ENCODE measurements at regions not wholly inside any gene's neighbourhood (a gene's known extent, or its start where the extent isn't known, plus 50 kb on each side); places are given as distances from the start of the nearest gene placed in this dataset.

DNA sequence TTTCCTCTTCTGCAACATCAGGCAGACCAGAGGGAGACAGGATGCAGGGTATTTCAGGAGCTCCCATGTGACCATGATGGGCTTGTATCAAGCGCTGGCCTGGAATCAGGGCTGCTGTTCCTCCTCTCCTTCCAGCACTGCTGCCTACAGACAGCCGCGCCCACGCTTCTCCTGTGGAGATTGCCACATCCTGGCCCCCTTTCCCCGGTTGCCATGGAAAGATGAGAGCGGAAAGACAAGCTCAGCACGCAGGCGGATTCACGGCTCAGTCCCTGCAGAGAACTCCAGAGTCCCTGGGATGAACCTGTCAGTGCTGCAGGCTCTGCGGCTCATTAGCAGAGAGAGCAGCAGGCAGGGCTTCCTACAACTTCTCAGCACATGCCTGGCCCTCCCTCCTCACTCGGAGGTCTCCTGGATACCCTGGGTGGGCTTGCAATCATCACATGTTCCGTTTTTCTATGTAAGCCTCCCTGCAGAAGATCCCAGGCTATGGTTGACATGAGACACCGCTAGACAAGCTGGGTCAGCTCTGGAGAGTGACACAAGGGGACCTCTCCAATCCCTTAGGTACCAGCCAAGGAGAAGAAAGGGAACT lies 497.8 kb upstream of the MYT1L start:
- DNase-seq (ENCODE audit: low spot score) = peak; percentile 30

DNA sequence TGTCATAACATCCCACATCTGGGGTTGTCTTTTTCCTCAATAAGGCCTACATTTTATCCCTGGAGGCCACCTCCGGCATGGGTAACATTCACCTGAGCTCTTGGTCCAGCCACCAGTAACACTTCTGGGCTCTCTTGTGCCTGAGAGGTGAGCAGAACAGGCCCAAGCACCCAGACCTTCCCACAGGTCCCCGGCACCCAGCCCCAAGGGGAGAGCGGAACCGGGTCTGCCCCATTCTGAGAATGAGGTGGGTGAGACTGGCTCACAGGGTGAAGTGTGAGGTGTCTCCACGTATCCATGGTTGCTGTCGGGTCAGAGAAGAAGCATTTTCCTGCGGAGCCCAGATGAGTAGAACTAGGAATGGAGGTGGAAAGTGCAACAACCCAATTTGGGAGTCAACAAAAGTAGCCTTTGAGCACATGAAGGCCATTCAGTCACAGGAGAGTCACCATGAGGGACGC lies 496.7 kb upstream of the MYT1L start:
- DNase-seq (ENCODE audit: low spot score) = peak; percentile 38

DNA sequence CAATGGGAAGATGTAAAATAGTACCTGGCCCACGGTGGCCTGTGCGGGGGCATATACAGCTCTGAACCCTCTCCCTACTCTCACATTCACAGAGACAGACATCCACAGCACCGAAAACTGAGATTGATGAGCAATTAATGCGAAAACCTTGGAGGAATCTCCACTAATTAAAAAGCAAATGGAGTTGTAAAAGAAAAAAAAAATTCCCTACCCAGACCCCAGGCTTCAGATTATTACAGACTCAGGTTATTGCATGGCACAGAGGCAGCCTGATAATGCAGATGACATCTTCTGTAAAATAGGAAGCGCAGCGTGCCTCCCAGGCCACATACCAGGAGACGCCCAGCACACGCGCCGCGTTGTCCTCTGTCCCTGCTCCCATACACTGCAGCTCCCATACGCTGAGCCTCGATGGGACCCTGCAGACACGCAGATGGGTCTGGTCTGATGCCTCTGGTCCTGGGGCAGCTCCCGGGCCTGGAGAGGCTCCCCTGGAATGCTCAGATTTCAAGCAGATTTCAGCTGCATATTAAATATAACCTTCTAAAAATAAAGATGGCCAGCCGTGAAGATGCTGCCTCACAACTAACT lies 496.1 kb upstream of the MYT1L start:
- DNase-seq (ENCODE audit: low spot score) = peak; percentile 24

DNA sequence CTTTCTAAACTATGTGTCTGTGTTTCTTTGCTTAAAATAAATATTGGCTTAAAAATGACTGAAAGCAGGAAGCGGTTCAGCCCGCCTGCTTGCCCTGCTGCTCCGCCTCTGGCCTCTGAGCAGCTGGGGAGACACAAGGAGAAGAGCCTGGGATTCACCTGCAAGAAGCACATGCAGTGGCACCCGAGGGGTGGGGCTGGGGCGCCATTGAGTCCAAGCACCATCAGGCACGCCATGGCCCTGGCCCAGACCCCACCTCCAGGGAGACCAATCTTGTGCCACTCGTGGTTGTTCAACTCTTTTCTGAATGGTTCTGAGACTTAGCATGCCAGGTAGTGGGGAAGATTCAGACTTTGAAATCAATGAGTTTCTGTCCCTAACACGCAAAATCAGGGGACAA lies 495.5 kb upstream of the MYT1L start:
- DNase-seq (ENCODE audit: low spot score) = no peak

DNA sequence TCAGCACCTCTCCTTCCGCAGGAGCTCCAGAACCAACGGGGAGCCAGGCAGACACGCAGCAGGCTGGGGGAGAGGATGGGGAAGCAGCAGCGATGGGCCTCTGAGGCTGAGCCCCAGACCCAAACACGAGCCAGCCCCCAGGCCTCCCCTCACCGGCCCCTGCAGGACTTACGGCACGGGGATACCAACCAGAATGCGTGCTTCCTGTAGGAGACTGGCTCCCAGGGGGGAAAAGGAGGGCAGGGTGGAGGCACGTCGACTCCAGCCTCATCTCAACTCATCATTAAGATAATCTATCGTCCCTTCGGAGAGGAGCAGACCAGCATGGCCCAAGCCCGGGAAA lies 495.1 kb upstream of the MYT1L start:
- peak; percentile 19 for DNase-seq (ENCODE audit: low spot score)

DNA sequence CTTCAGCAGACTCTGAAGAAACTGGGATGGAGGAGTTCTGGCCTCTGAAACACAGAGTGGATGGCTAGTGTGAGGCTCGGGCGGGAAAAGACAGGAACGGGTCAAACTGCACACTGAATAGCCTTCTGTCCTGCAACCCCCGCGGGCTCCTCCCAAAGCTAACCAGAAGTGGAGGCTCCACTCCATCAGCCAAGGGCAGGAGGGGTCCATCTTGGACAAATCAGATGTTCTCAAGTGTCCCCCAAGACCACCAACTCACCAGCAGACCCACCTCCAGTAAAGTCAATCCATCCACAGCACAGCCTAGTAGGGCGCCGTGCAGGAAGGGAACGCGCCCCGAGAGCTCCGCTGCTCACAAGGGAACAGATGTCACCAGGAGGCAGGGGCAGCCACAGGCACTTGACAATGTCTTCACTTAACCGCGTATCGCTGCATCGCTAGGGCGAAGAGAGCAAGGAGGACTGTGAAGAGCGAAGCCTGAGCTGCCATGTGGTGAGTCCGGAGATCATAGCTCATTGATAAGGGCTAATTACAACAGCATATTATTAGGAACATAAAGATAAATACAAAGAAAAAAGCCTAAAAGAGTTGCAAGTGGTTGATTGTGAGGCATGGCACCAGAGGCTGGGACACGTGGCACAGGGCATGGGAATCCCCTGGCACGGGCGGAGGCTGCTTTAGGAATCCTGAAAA lies 494.6 kb upstream of the MYT1L start:
- peak; percentile 18 for DNase-seq (ENCODE audit: low spot score)

DNA sequence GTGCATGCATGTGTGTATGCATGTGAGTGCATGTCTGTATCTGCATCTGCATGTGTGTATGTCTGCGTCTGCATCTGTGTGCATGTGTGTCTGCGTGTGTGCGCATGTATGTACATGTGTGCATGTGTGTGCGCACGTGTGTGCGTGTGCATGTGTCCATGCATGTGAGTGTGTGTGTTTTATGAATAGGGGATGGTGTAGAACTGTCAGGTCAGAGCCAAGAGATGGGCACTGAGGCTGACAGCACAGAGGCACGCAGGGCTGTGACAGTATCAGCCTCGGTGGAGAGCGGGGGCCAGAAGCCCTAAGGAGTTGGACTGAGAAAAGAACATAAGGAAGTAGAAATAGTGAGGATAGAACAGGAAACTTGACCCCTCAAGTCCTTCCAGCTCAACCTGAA lies 494.0 kb upstream of the MYT1L start:
- DNase-seq (ENCODE audit: low spot score) = peak; percentile 12

DNA sequence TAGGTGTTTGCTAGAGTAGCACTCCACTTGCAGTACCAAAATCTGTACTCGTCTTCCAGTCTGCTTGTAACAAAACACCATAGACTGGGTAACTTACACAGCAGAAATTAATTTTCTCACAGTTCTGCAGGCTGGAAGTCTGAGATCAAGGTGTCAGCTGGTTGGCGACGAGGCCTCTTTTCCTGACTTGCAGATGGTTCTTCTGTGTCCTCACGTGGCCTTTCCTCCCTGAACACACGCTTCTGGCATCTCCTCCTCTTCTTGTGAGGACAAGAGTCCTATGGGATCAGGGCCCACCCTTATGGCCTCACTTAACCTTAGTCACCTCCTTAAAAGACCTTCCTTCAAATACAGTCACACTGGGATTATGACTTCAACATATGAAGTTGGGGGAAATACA lies 493.5 kb upstream of the MYT1L start:
- DNase-seq (ENCODE audit: low spot score) = peak; percentile 12

DNA sequence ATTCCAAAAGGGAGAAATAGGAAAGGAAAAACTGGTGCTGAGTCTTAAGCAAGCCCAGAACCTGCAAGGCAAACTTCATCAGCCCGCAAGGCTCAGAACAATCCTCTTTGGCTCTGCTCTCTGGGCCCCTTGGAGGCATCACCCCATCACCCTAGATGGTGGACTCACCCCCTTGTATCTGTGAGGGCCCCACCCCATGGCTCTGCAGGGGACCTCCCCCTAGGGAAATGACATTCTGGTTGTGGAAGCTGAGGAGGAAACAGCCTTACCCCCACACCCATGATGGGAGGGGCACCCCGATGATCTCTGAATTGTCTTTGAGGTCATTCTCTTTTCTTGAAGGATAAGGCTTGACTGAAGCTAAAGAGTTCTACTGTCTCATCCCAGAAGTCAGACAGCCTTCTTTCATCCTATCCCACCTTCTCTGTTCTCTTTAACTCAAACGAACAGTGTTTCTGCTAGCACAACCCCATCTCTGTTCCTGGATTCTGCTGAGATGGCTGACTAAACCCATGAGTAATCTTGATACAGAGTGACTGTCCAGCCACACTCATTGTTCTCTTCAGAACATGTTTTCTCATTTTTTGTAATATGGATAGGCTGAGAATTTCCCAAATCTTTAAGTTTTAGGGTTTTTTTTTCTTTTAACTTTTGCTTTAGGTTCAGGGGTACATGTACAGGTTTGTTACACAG lies 492.1 kb upstream of the MYT1L start:
- DNase-seq (ENCODE audit: low spot score) = no peak

DNA sequence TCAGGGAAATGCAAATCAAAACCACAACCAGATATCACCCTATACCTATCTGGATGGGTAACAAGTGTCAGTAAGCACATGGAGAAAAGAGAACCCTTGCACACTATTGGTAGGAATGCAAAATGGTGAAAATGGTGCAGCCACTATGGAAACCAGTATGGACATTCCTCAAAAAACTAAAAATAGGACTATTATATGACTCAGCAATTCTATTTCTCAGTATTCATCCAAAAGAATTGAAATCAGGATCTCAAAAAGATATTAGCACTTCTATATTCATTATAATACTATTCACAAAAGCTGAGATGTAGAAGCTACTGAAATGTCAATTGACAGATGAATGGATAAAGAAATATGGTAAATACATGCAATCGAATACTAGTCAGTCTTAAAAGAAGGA lies 491.1 kb upstream of the MYT1L start:
- DNase-seq (ENCODE audit: low spot score) = no peak

DNA sequence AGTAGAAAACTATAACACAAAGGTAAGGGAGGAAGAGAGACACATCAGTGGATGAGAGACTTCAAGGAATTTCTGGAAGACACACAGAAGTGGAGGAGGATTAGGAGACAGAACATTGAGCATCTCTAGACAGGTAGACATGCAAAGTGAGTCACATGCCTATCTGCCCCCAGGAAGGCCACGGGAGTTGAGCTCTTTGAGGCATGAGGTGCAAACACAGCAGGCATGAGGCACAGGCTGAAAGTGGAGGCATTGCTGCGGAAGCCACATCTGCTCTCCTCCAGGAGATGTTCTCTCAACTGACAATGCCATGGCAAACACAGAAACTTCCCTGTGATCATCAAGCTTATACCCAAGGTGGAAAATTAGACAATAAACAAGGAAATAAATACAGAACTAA lies 481.6 kb upstream of the MYT1L start:
- DNase-seq (ENCODE audit: low spot score) = no peak

DNA sequence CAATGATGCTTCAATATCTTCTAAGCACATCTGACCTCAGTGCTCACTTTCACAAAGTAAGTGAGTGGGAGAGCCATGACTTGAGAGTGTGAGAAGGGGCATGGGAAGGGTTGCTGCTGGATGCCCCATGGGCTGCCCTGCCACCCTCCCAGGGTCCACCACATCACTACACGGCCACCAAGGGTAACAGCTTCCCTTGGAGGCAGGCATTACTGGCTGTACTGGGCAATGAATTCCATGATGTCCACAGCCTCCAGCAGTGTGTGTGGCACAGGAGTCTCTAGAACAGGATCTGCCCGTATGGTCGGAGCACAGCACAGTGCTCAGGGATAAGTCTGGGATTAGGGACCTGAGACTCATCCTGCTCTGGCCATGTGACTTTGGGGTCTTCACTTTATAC lies 481.0 kb upstream of the MYT1L start:
- peak; percentile 20 for DNase-seq (ENCODE audit: low spot score)

DNA sequence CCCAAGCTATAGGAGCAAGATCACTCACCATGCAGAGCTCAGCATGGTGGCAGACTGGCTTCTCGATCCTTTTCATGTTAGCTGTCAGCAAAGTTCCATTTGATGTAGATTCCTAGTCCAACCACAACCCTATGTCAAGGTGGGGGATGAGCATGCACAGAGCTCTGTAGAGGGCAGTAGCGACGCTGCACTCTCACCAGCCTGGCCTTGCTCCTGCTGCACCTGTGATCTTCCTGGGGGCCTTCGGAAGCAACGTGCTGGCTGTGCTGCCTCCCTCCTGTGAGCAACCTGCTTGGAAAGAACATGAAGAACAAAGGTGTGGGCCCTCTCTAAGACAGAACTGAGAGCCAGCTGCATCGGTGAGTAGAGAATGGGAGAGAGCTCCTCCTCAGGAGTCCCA lies 479.4 kb upstream of the MYT1L start:
- no peak for DNase-seq (ENCODE audit: low spot score)

DNA sequence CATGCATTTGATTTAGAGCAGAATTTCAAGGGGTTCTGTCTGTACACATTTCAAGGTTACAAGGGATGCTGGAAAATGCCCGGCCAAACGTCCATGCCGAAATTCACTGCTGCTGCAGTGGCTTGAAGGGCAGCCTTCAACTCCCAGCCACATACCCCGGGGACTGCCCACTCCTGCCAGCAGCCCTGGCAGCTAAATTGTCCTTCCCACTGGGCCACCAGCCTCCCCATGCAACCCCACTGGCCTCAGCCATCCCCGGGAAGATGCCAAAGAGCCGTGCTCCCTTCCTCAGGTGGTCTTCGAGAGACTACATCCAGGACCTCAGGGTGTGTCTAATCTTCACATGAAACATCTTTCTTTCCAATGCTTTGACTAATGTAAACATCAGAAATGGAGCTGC lies 478.7 kb upstream of the MYT1L start:
- DNase-seq (ENCODE audit: low spot score) = no peak

DNA sequence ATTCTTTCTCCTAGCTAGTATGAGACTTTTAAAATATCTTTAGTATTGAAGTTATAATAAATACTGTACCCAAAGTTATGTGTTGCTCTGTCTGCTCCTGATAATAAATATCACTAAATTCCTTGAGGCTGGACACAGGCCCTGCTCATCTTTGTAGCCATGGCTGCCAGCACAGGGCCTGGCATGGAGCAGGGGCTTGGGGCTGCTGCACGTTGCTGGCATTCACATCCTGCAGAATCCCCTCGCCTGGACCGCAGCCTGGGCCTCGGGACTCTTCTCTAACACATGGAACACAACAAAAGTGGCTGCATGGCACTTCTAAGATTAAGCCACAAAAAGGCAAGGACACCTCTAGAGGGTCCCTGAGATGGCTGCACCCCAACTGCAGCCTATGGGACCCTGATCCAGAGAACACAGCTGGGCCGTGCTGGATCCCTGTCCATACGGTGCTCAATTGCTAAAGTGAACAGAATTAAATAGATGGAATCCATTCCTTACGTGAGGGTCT lies 477.5 kb upstream of the MYT1L start:
- DNase-seq (ENCODE audit: low spot score) = no peak

DNA sequence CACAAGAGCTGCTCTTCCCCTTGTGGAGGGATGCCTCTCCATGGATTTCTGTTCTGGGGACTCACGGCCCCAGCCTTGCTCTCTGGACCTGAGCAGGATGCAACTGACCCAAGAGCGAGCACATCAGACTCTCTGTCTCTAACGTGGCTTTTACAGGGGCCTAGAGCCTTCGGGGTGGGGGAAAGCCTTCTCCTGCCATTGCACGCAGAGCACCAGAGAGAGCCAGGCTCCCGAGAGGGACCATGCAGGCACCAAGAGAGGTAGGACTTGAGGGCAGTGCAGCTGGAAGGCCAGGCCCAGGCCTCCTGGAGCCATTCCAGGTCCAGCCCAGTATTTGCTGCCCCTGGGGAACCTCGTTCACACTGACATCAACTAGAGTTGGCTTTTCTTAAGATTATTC lies 475.6 kb upstream of the MYT1L start:
- no peak for DNase-seq (ENCODE audit: low spot score)

DNA sequence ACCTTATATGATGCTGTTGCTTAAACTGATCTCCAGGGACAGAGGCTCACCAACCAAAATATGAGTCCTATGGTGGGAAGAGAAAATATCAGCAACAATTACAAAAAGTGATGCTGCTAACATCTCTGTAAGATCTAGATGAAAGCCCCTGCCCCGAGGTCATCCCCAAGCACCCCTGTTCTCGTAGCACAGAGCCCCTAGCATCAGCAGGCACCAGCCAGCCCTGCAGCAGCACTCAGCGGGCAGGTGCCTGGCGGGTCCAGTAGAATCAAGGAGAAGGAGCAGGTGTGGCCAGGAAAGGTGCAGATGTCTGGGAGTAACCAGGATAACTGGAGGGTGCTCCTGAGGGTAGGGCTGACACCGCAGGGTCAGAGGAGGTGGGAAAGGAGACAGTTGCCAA lies 474.2 kb upstream of the MYT1L start:
- no peak for DNase-seq (ENCODE audit: low spot score)

DNA sequence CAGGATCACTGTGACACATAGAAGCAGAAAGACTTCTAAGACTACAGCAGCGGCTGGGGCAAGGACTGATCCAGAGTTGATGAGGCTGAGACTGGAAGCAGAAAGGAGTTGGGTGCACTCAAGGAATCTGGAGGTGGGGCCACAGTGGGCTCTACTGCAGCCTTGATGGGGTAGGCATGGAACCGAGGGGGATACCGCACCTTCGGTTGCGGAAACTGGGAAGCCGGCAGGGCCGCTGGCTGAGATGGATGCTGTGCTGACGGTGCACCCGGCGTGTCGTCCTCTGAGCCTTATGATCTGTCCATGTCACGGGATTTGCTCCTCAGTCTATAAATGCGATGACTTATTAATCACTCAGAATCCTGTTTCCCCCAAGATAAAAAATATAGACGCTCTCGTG lies 473.5 kb upstream of the MYT1L start:
- no peak for DNase-seq (ENCODE audit: low spot score)

DNA sequence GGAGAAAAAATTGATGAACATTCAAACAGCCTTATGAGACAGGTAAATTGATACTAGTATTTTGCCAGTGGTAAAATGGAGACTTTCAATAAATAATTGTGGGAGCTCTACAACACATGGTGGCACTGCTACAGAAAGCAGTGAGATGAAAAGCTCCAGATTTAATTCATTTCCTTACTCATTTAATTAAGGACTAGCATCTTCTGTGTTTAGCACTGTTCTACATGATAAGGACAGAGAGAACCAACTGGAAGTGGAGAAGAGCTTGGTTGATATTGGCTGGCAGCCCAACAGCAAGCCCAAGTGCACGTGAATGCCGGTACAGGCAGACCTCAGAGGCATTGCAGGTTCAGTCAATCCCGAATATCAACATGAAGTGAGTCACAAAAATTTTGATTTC lies 470.4 kb upstream of the MYT1L start:
- no peak for DNase-seq (ENCODE audit: low spot score)

DNA sequence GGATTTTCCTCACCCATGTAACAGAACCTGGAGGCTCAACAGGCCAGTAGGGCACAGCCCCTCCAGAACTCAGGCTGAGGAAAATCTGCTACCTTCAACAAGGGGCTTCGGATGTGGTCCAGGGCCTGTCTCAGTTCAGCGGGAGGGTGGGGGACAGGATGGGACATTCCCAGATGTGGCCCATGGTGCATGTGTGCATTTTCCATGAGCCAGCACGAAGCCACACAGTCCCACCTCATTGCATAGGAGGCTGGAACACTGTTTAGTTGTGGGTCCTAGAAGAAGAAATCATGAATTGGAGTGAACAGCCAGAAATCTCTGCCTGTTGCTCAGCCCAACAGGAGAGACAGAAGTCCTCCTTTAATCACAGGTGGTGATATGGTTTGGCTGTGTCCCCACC lies 469.6 kb upstream of the MYT1L start:
- no peak for DNase-seq (ENCODE audit: low spot score)

DNA sequence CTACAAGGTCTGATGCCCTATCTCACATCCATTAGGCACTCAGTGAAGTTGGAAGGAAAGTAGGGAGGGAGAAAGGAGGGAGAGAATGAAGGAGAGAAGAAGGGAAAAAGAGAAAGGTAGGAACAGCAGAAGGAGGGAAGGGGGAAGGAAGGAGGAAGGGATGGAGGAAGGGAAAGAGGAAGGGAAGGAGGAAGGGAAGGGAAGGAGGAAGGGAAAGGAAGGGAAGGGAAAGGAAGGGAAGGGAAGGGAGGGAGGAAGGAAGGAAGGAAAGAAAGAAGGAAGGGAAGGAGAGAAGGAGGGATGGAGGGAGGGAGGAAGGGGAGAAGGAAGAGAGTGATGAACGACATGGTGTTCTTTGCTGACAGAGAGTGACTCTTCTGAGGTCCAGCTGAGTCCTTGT lies 468.9 kb upstream of the MYT1L start:
- no peak for DNase-seq (ENCODE audit: low spot score)

DNA sequence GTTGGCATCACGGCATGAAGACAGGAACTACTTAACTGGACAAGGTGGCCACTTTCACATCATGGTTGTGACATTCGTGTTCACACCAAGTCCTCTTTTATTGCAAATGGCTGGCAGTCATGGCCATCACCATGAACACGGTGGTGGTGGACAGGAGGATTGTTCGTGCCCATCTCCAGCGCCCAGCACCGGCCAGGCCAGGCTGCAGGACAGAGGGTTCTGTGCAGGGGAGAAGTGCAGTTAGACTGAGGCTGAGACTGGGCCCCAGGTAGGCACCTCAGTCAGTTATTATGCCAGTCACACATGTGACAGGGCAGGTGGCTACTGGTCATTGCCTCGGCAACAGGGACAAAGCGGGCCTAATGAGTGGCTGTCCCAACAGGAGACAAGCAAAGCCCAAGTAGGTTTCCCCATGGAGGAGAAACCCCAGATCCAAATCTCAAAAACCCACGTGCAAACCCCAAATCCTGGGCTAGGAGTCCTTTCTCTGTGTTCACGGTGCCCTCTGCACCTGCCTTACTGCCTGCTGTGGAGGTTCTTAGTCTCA lies 468.1 kb upstream of the MYT1L start:
- DNase-seq (ENCODE audit: low spot score) = no peak

DNA sequence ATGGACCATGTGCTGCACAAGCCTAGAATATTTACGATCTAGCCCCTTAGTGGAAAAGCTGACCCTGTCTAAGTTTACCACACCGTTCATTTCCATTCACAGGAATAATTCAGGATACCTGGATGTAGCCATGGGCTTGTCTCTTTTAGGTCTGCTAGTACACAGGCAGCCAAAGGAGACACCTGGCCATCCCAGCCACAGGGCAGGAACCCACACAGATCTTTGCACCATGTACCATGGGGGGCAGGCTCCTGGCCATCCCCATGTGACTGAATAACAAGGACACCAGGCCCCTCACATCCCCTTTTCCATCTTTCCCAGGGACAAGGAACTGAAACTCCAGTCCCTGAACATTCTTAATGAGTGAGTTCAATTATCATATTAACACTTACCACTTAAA lies 467.3 kb upstream of the MYT1L start:
- no peak for DNase-seq (ENCODE audit: low spot score)
